GM21390 (cell line): ENCODE measurements at regions not wholly inside any gene's neighbourhood (a gene's known extent, or its start where the extent isn't known, plus 50 kb on each side); places are given as distances from the start of the nearest gene placed in this dataset.

ENCODE experiments used
- ATAC-seq: cut with Tn5 transposase; IDR thresholded peaks from one replicate; pipeline ENCODE4 v1.9.1; 2021; ENCODE audit not compliant: unreplicated experiment

DNA sequence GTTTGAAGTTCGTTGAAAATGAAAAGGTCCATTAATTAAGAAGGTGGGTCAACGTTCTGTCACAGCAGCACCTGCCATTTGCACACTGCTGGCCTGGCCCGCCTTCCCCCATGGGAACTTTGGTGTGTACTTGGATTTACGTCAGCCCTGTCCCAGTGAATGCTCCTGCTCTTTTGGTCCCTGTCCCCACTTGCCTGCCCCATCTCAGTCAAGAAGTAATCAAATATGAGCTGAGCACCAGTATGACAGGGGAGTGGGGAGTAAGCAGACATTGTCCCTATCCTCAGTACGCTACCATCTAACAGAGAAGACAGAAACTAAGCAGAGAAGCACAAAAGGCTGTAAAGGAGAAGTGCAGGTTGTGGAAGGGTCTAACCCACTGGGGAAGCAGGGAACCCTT, 65.1 kb downstream of the SLC4A3 start:
- ATAC-seq = no peak

DNA sequence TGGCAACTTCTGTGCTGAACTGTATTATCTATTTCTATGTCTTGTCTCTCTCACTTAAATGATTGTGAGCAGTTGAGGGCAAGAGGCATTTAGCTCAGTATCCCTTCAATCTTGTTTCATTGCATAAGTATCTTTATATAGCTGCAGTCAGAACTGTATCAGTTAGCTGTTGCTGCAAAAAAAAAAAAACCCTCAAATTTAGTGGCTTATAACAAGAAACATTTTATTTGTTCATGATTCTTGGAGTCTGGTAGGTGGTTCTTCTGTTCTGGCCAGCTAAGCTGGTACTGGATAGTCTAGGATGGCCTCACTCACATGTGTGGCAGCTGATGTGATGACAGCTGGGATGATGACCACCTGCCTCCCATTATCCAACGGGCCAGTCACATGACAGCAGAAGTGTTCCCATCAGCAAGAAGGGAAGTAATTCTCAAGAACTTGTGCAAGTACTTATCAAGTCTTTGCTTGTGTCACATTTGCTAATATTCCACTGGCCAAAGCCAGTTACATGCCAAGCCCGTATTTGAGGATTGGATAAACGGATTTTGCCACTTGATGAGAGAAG, 67.8 kb downstream of the SLC4A3 start:
- no peak for ATAC-seq

DNA sequence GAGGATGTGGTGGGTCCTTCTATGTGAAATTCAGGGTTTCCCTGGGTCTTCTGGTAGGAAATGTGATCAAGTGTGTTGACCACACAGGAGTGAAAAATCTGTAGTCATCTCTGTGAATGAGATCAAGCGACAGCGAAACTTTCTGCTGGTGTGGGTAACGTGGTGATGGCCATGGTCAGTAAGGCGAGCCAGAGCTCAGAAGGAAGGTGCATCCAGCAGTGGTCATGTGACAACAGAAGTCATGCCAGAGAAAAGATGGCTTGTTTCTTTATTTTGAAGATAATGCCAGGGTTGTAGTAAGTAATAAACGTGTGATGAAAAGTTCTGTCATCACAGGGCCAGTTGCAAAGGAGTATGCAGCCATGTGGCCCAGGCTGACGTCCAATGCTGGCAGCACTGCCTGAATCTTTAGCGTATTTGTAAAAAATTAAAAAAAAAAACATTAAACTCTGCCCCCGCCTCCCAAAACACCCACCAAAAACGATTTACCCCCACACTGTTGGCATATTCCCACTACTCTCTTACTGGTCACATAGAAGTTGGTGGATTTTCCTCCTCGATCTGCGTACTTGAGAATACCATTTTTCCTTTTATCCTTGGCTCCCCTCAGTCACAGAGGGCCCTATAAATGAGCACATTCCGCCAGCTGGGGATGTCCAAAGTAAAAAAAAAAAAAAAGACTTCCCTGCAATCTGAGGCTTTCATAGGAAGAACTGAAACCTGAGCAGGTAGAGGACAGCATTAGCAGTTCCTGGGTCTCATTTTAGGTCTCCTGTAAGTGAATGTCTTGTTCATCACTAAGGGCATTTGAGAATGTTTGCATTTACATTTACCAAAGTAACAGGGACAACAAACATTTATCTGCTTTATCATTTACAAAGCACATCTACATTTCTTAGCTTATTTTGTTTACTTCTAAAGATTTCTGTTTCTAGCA, 70.6 kb downstream of the SLC4A3 start:
- no peak for ATAC-seq

DNA sequence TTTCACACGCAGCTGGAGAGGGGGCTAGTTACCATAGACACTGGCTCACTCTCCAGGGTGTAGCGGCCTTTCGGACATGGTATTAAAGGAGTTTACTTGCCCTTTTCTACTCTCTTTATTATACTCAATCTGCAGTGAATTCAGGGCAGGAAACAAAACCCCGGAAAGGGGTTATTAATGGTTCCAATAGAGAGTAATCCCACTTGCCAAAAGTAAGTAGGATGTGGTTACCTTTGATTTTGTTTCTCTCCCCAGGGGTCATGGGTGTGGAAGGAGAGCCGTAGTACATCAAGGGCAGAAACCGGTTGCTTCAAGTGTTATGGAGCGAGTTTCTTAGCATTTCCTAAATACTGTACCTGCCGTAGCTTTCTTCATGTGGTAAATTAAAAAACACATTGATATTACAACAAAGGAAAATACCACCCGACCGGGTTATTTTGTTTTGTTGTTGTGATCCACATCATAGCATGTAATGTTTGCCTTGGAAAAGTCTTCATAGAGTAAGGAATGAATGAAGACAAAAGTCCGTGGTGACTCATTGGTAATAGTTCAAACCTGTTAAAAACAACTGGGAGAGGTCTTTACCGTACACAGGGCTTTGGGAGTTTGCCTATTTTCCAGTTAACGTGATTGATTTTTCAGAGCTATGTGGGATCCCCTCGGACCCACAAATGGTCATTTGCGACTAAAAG, 71.5 kb downstream of the SLC4A3 start:
- ATAC-seq = no peak

DNA sequence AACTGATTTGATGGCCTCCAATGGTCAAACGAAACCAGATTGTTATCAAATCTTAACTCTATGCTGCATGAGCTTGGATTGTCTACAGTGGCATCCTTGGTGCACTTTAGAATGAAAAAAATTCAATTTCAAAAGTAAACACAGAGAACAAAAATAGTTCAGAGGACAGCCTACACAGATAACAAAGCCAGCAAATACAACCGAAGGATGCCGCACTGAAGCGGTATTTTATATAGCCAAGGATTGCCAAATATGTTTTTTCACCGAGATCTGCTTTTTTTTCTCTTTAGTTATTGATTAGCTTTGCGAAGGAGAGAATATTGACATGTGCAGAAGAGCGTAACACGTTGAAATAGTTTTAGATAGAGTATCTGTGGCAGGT, 72.0 kb downstream of the SLC4A3 start:
- no peak for ATAC-seq

DNA sequence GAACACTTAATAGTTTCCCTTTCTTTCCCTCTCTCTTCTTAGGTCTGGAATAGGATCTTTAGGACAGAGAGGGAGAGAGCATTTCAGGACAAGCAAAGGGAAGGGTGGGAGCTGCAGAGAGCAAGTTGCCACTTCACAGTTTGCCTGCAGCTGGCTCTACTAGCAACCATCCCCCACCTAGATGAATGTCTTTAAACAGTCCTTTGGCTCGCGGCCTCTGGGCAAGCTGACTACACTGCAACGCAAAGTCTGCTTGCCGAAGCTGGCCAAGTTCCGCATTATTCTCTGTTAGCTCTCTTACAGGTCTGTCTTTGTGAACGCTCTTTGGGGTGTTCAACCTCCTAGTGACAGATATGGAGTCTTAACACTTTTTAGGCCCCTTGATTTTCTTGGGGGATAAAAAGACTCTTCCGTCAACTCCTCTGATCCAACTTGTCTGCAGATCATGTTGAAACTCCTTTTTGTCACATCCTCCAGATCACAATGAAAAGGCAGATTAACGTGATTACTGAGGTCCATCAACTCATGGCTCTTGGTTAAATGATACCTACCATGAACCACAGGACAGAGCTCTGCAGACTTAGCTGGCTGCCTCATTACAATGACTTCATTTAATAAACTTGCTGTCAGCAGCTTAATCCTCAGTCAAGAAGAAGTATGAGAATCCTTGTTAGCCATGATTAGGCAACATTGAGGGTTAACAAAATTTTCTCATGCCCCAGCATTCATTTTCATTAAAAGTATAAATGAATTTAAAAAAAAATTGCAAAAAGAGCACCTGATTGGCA, 74.6 kb downstream of the SLC4A3 start:
- no peak for ATAC-seq

DNA sequence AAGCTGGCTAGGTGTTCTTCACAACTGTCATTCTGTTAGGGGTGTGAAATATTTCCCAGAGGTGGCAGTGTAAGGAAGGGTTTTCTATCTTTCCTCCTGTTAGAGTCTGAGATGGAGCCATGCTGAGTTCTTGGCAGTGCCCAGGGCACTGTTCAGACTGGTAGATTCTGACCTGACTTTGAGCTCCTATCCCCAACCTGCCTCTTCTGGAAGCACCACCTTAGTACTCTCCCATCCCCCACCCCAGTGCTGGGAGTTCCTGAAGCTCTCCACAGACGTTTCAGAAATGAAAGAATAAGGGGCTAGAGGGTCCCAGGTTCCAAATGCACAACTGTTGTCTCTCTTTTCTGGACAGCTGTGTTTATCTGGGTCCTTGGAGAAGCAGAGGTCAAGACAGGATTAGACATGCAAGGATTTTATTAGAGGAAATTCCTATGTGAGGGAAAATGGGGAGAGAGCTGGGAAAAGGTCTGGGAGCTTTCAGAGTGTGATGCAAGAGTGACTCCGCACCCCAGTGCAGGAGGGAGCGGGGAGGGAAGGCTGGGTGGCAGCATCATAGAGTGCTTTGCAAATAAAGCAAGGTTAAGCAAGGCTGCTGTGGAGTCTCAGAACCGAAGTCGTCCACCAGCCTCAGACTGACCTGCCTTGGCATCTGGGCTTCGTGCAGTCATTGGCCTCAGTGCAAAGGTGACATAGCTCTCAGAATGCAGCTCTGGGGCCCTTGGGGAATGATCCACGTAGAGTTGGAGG, 75.5 kb downstream of the SLC4A3 start:
- ATAC-seq = no peak

DNA sequence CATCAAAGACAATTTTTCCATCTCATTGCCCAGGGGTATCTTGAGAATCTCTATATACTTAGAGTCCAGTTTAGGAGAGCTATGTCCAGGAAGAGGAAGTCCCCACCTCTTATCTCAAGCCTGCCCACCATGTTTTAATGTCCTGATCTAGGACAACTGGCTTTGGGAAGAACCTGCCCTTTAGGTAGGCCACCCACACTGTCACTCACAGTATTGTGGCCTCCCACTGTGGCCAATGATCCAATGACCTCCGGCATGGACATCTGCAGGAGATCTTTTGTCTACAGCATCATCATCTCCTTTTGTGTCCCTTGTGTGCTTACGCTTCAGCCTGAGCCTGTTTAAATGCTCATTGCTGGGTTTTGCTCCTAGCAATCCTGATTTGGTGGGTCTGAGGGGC, 77.4 kb downstream of the SLC4A3 start:
- ATAC-seq = no peak

DNA sequence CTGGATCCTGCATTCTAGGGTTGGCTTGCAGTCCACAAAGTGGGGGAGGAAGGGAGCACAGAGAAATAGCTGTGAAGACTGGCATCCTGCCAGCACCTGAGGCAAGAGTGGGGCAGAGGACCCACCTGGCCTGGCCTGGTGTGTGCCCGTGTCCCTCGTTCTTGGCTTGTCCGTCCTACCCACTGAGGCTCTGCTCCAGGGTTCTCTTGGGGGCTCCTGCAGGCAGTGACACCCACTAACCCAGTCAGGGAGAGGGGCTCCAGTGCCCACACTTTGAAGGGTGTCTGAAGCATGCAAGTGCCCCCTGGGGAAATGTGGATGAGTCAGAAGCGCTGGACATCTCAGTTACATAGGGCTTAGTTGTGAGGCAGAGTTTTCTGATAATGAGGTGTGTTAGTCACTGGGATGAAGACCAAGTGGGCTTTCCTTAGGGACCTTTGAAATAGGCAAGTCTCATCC, 79.4 kb downstream of the SLC4A3 start:
- no peak for ATAC-seq

DNA sequence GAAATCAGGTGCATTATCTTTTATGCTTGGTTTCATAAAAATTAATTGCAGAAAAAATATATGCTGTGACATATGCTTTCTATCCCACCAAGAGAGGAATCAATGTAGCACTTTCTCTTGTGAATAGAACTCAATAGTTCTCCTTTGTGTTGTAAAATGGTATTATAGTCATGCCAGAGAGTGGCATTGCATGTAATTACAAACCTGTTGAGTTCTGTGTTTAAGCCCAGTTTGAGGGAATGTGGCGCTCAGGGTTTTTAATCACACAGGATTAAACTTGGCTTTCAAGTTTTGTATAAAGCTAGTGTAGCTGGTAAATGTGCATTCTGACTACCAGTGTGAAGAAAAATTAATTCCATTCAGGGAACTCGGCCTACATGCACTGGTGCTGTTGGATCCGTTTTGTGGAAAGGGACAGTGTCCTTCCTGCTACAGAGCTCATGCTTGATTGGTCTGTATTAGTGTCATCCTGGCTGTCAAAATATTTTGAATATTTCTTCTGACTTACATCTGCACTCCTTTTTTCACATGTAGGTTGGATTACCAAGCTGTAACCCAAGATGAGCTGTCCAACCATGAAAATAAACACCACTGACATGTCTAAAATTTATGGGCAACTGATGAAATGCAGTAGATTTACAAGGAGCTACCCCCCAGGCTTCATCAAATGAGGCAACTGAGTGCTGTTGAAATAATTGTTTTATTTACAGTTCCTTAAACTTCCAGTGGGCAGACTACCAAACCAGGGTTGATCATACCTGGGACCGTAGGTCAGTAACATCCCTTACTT, 80.3 kb downstream of the SLC4A3 start:
- ATAC-seq = no peak

DNA sequence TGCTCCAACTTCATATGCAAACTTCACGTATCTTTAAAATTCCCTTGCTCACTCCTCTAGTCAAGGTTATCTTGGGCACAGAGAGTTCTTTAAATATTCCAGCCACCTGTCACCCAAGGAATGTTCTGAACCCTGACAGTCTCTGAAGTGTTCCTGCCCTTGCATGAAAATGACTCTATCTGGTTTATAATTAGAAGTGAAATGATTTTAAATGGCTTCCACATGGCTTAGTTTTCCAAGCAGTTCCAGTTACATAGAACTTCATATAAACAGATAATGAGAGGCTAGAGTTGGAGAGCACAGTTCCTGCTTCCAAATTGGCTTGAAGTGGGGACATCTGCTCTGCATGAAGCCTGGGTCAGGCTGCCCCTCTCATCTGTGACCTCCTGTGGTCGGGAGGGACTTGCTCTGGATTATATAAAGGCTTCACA, 81.9 kb downstream of the SLC4A3 start:
- no peak for ATAC-seq

DNA sequence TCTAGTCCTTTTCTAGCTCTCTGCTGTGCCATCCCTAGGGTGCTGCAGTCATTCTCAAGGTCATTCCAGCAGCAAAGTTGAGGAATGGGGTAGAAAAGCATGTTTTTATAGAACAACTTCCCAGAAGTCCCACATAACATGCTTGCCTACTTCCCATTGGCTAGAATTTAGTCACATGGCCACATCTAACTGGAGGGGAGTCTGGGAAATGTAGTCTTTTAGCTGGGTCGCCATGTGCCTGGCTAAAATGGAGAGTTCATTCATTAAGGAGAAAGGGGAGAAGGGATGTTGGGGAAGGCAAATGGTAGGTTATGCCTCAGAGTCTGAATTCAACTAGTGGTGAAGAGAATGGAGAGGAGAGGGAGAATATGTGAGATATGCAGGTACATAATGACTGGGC, 85.7 kb downstream of the SLC4A3 start:
- peak; percentile 74 for ATAC-seq

DNA sequence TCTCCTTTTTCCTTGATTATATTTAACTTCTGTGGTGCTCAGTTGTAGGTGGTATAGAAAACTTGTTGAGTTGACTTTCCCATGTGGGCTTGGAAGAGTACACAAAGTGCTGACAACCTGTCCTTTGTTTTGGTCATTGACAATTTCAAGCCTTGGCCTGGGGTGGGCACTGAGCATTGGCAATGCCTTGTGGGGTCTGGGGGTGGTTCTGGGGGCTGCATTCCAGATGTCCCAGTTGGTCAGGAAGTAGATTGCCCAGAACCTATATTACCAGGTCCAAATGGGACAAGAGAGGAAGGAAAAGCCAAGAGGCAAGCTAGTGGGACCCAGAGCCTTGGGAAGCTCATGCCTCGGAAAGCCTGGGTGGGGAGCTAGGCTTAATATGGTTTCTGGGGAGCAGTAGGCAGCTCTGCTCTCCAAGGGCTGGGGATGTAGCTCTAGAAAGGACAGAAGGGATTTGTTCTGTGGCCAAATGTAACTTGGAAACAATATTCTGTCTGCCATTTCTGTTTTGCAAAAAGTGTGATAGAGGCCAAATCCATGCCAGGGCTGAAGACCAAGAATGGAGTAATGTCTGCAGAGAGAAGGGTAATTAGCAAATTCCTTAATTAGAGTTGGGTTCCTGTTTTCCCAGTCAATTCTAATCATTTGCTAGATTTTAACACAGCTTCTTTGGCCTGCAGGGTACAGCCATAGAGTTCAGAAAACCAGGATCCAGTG, 87.4 kb downstream of the SLC4A3 start:
- ATAC-seq = no peak

DNA sequence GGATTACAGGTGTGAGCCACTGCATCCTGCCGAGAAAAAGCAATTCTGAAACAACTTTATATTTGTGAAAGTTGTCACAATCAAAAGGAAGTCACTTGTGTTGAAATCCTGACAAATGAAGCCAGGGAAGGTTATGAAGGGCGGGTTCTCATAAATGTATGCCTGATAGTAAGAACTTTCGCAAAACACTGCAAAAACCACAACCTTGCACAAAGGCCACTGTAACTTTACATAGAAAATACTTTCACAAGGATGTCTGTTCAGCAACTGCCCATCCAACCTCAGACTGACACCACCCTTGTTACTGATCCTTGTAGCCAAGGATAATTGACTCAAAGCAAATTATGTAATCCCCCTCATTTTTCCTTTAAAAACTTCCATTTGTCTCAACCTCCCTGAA, 90.6 kb downstream of the SLC4A3 start:
- no peak for ATAC-seq

DNA sequence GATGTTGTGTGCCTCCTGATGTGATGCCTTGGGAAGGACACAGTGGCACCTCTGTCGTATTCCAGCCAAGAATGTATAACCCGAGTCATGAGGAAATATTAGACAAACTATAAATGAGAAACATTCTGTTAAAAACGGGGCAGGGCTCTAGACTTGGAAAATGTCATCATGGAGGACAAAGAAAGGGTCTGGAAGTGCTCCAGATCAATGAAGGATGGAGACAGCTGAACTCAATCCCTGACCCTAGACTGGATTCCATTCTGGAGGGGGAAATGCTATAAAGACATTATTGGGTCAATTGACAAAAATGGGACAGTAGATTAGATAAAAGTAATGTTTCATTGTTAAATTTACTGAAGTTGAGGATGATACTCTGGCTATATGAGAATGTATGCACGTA, 92.1 kb downstream of the SLC4A3 start:
- ATAC-seq = no peak

DNA sequence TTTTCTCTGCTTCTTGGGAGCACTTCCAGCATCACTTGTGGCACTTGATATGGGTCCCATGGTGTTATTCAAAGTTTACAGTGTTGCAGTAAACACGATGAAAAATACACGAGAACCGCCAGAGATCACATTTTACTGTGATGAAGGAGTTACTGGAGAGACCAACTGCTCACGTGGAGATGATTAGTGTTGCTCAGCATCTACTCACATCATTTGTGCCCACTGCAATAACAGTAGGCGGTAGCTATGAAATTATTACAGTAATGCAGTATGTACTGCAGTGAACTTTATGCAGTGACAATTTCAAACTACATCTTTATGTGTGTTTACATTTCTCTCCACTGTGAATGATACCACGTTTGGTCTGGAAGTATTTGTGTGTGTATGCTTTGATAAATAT, 93.5 kb downstream of the SLC4A3 start:
- ATAC-seq = no peak

DNA sequence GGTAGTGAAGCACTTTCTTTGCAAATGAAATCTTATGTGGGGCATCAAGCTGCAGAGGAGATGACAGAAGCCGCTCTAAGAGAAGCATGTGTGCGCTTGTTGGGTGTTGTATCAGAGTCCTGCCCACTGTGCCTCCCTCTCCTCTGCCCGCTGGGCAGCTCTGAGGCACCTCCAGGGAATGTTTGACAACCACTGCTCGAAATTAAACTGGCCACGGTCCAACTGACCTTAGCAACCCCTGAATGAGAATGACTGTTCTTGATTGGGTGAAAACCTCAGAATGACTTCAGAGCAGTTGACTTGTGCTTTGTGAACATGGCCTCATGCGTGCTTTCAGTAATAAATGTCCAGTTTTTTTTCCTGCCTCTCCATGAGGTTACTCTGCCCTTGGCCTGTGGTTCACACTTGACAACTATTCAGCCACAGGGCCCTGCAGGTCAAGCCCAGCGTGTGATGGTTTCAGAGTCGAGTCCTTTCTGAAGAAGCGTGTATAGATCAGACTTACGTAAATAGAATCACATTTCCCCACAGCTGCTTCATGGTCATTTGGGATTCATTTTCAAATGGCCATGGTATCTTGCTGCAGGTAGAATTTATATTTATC, 94.9 kb downstream of the SLC4A3 start:
- no peak for ATAC-seq

DNA sequence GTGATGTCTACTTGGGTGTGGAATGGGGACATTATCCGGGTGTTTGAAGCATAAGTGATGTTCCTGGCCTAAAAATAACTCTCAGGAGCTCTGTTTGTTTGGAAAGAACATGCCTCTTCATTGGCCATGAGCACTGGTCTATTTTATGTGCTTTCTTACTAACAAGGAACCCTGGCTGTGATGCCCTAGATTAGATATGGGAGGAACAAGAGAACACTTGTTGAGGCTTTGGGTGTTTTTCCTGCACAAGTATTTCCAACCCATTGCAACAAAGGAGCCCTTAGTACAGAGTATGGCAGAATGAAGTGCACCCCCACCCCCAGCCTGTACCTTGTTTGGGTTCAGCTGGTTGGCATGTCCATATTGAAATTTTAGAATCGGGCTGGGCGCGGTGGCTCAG, 95.9 kb downstream of the SLC4A3 start:
- no peak for ATAC-seq

DNA sequence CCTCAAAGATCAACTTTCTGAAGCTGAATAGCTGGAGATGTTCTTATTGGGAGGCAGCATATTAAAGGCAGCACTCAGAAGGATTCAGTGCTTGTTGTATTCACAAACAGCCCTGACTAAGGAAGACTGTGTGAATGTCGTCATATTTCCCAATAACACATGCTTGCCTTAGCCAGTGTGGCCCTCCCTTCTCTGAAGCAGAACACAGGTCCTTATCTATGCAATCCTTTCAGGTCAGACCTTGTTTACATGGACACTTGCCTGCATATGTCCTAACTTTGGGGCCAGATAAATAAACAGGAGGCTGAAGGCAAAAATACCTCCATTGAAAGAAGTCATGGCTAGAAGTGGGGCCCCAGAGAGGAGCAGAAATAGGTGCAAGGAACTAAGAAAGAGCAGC, 97.2 kb downstream of the SLC4A3 start:
- no peak for ATAC-seq
